ENCODE measurements at regions not wholly inside any gene's neighbourhood (a gene's known extent, or its start where the extent isn't known, plus 50 kb on each side); places are given as distances from the start of the nearest gene placed in this dataset.
"Not testable (repeated sequence)": the region's sequence is repeated elsewhere in the genome, so short reads cannot be mapped to it uniquely, and the experiment has no call there.

GRCh38 chr20:30312220-30312619, 945.2 kb upstream of the DEFB115 start:
- H3K9ac ChIP-seq (ENCODE audit: low read length in 3 of 3); intact Hi-C loops (cut with DNase I); H3K27ac ChIP-seq (ENCODE audit: low read depth in 2 of 2, low read length in 2 of 2); H3K4me3 ChIP-seq (ENCODE audit: low read length in 3 of 3); H3K9me3 ChIP-seq (ENCODE audit: control insufficient read depth in 2 of 3, insufficient read depth in 1 of 3, low read length in 3 of 3); H3K4me1 ChIP-seq (ENCODE audit: control insufficient read depth in 2 of 3, insufficient read depth in 2 of 3, low read depth in 1 of 3, low read length in 3 of 3); H3K36me3 ChIP-seq (ENCODE audit: control insufficient read depth in 2 of 3, insufficient read depth in 3 of 3, low read length in 3 of 3); FAIRE-seq; H3K27me3 ChIP-seq (ENCODE audit: control insufficient read depth, insufficient read depth, low read length); DNase-seq: not testable (repeated sequence)

GRCh38 chr20:30313660-30314059, 943.8 kb upstream of the DEFB115 start:
- H3K4me3 ChIP-seq (ENCODE audit: low read length in 3 of 3); H3K27me3 ChIP-seq (ENCODE audit: control insufficient read depth, insufficient read depth, low read length); H3K4me1 ChIP-seq (ENCODE audit: control insufficient read depth in 2 of 3, insufficient read depth in 2 of 3, low read depth in 1 of 3, low read length in 3 of 3); H3K36me3 ChIP-seq (ENCODE audit: control insufficient read depth in 2 of 3, insufficient read depth in 3 of 3, low read length in 3 of 3); FAIRE-seq; intact Hi-C loops (cut with DNase I); H3K27ac ChIP-seq (ENCODE audit: low read depth in 2 of 2, low read length in 2 of 2); H3K9ac ChIP-seq (ENCODE audit: low read length in 3 of 3); DNase-seq; H3K9me3 ChIP-seq (ENCODE audit: control insufficient read depth in 2 of 3, insufficient read depth in 1 of 3, low read length in 3 of 3): not testable (repeated sequence)

- DNase-seq: peak; percentile 24 to 70 (median 54)
- H3K36me3 ChIP-seq (ENCODE audit: control insufficient read depth in 2 of 3, insufficient read depth in 3 of 3, low read length in 3 of 3); H3K4me1 ChIP-seq (ENCODE audit: control insufficient read depth in 2 of 3, insufficient read depth in 2 of 3, low read depth in 1 of 3, low read length in 3 of 3); H3K27me3 ChIP-seq (ENCODE audit: control insufficient read depth, insufficient read depth, low read length); intact Hi-C loops (cut with DNase I); H3K9ac ChIP-seq (ENCODE audit: low read length in 3 of 3); H3K27ac ChIP-seq (ENCODE audit: low read depth in 2 of 2, low read length in 2 of 2); H3K4me3 ChIP-seq (ENCODE audit: low read length in 3 of 3); FAIRE-seq; H3K9me3 ChIP-seq (ENCODE audit: control insufficient read depth in 2 of 3, insufficient read depth in 1 of 3, low read length in 3 of 3): not testable (repeated sequence)
These were observed 941.4 kb upstream of the DEFB115 start for GRCh38 chr20:30316063-30316462.

- H3K27ac ChIP-seq (ENCODE audit: low read depth in 2 of 2, low read length in 2 of 2); FAIRE-seq; H3K4me3 ChIP-seq (ENCODE audit: low read length in 3 of 3); H3K9me3 ChIP-seq (ENCODE audit: control insufficient read depth in 2 of 3, insufficient read depth in 1 of 3, low read length in 3 of 3); H3K27me3 ChIP-seq (ENCODE audit: control insufficient read depth, insufficient read depth, low read length); intact Hi-C loops (cut with DNase I); H3K9ac ChIP-seq (ENCODE audit: low read length in 3 of 3); H3K36me3 ChIP-seq (ENCODE audit: control insufficient read depth in 2 of 3, insufficient read depth in 3 of 3, low read length in 3 of 3); H3K4me1 ChIP-seq (ENCODE audit: control insufficient read depth in 2 of 3, insufficient read depth in 2 of 3, low read depth in 1 of 3, low read length in 3 of 3): not testable (repeated sequence)
- peak in 2 of 5 donors; percentile 9 to 39 for DNase-seq
These were observed 940.7 kb upstream of the DEFB115 start for GRCh38 chr20:30316532-30317299.

GRCh38 chr20:30333744-30334143, 923.7 kb upstream of the DEFB115 start:
- H3K36me3 ChIP-seq (ENCODE audit: control insufficient read depth in 2 of 3, insufficient read depth in 3 of 3, low read length in 3 of 3); H3K4me3 ChIP-seq (ENCODE audit: low read length in 3 of 3); H3K4me1 ChIP-seq (ENCODE audit: control insufficient read depth in 2 of 3, insufficient read depth in 2 of 3, low read depth in 1 of 3, low read length in 3 of 3); H3K27ac ChIP-seq (ENCODE audit: low read depth in 2 of 2, low read length in 2 of 2); FAIRE-seq; intact Hi-C loops (cut with DNase I); H3K9me3 ChIP-seq (ENCODE audit: control insufficient read depth in 2 of 3, insufficient read depth in 1 of 3, low read length in 3 of 3); DNase-seq; H3K9ac ChIP-seq (ENCODE audit: low read length in 3 of 3); H3K27me3 ChIP-seq (ENCODE audit: control insufficient read depth, insufficient read depth, low read length): not testable (repeated sequence)

GRCh38 chr20:30337556-30337955, 919.9 kb upstream of the DEFB115 start:
- FAIRE-seq; H3K27me3 ChIP-seq (ENCODE audit: control insufficient read depth, insufficient read depth, low read length); DNase-seq; intact Hi-C loops (cut with DNase I); H3K27ac ChIP-seq (ENCODE audit: low read depth in 2 of 2, low read length in 2 of 2); H3K9me3 ChIP-seq (ENCODE audit: control insufficient read depth in 2 of 3, insufficient read depth in 1 of 3, low read length in 3 of 3); H3K4me3 ChIP-seq (ENCODE audit: low read length in 3 of 3); H3K9ac ChIP-seq (ENCODE audit: low read length in 3 of 3); H3K36me3 ChIP-seq (ENCODE audit: control insufficient read depth in 2 of 3, insufficient read depth in 3 of 3, low read length in 3 of 3); H3K4me1 ChIP-seq (ENCODE audit: control insufficient read depth in 2 of 3, insufficient read depth in 2 of 3, low read depth in 1 of 3, low read length in 3 of 3): not testable (repeated sequence)

- intact Hi-C loops (cut with DNase I): not testable (repeated sequence)
These were observed 908.5 kb upstream of the DEFB115 start for GRCh38 chr20:30348932-30349331.

More at GRCh38 chr20:30348932-30349331, 908.5 kb upstream of the DEFB115 start:
- H3K4me1 ChIP-seq (ENCODE audit: control insufficient read depth in 2 of 3, insufficient read depth in 2 of 3, low read depth in 1 of 3, low read length in 3 of 3); H3K36me3 ChIP-seq (ENCODE audit: control insufficient read depth in 2 of 3, insufficient read depth in 3 of 3, low read length in 3 of 3); H3K27ac ChIP-seq (ENCODE audit: low read depth in 2 of 2, low read length in 2 of 2); H3K4me3 ChIP-seq (ENCODE audit: low read length in 3 of 3); H3K27me3 ChIP-seq (ENCODE audit: control insufficient read depth, insufficient read depth, low read length); FAIRE-seq; H3K9ac ChIP-seq (ENCODE audit: low read length in 3 of 3); H3K9me3 ChIP-seq (ENCODE audit: control insufficient read depth in 2 of 3, insufficient read depth in 1 of 3, low read length in 3 of 3): not testable (repeated sequence)
- peak in 2 of 5 donors; percentile 13 to 52 for DNase-seq

Data from kidney (tissue), 10 donors.